ENCODE measurements at regions not wholly inside any gene's neighbourhood (a gene's known extent, or its start where the extent isn't known, plus 50 kb on each side); places are given as distances from the start of the nearest gene placed in this dataset.

DNA sequence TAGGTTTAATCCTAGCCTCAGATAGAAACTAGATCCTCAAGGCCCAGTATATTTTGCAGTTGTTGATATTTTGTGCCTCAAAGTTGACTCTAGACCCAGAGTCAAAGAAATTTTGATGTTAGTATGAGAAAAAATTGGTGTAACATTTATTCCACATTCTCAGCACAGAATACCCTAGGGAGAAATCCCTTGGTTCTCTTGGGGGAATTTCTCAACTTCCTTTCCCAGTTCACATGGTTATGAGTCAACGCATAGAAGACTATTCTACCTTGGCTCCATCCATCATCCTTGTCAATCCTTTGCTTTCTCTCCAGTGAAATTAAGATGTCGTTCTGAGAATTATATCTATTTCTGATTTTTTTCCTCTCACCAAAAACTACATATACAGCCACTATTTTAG is 145.3 kb downstream of the POSTN start:
- TF ChIP-seq EZH2 (IDR thresholded peaks at IDR 0.05; ENCODE audit: insufficient read depth, poor library complexity, severe bottlenecking) (no peak), EZH2phosphoT487 (IDR thresholded peaks at IDR 0.05; ENCODE audit: insufficient read depth, low read depth) (no peak)
